Activated CD4-positive, alpha-beta T cell treated with anti-CD3 and anti-CD28 coated beads, Interleukin-10, Interleukin-2, amounts not matched to agents 100 ng/mL and 50 ng/mL, durations not matched to agents 16 hours and 8 hours (primary cell): ENCODE measurements at regions not wholly inside any gene's neighbourhood (a gene's known extent, or its start where the extent isn't known, plus 50 kb on each side); places are given as distances from the start of the nearest gene placed in this dataset.
"Not testable (repeated sequence)": the region's sequence is repeated elsewhere in the genome, so short reads cannot be mapped to it uniquely, and the experiment has no call there.

Experiments
- DNase-seq: peaks from one replicate; pipeline ENCODE4 v3.0.0-alpha.2; 2020

DNA sequence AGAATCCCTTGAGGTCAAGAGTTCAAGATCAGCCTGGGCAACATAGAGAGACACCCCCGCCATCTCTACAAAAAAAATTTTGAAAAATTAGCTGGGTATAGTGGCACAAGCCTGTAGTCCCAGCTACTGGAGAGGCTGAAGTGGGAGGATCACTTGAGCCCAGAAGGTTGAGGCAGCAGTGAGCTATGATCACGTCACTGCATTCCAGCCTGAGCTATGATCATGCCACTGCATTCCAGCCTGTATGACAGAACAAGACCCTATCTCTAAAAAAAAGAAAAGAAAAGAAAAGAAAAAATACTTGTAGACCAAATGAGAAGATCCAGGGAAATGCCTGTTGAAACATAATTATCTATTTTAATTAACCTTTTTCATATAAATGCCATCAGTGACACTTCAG, 93.8 kb upstream of the MDM1 start:
- DNase-seq: no peak

DNA sequence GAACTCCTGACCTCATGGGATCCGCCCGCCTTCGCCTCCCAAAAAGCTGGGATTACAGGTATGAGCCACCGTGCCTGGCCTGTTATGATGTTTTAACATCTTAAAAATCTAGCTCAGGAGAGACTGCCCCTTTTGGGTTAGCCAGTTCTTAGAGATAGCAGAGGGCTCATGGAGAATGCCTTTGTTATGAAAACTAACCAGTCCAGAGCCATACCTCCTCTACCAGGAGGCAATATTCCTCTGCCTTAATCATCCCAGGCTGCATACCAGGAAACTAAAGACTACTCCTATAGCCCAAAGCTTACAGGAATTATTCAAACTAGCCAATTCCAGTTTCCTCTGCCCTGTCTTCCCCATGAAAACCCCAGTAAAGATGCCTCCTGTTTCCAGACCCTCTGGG, 96.0 kb upstream of the MDM1 start:
- no peak for DNase-seq

DNA sequence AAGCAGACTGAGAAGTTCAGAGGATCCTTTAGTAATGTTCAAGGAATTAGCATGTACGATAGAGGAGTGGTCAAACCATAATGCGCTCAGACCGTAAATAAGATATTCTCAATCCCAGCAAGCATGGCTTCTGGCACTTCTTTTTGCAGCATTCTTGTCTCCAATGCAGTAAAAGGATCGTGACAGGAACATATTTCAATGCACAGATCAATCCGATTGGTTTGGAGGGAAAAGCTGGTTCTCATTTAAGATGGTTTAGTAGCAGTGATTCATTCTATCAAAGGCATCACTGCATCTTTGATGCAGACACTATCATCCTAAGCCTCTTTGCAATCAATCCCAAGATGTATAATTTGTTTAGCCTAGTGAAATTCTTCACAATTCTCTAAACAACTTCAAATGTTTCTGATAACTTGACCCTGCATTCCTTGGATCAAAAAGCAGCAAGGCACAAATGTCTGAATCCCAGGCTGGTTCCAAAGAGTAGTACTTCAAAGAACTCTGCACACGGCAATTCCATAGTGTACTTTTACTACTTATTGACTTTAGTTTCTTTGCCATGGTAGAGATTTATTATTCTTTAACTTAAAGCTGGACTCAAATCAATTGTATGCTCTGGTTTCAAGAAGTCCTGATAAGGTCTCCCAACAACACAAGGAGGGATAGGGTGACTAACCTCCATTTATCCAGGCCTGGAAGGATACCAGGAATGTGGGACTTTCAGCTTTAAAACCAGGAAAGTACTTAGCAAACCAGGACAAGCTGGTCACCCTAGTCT, 96.8 kb upstream of the MDM1 start:
- DNase-seq: no peak

DNA sequence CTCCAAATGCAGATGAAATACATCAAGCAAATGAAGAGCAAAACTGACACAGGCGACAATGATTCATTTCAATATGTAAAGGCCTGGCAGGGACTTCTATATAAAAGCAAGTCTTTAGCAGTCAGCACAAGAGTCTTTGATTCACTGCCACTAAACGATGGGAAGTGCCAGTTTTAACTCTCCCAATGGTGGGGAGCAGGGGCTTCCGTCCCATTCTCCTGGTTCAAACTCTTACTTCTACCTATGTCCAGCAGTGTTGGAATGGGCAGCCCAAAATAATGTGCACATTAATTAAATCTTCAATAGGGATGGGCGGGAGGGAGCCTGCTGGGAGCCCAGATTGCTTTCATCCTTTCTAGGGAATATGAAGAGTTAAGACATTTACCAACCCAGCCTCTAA, 97.5 kb upstream of the MDM1 start:
- no peak for DNase-seq

DNA sequence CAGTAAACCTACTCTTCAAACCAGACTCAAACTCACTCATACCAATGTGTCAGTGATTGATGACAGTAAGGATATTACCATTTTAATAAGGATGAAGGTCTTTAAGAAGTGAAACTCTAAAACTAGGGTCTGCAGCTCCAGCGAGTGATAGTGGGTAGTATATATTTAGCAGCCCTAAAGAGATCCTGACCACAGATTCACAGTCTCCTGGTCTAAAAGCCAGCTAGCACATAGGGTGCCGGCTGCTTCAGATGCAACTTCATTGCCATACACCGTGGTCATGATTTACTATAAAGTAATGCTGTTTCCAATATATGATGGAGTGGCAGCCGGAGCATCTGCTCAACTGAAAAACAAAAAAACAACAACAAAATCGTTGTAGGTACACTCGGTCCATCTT, 99.6 kb upstream of the MDM1 start:
- no peak for DNase-seq

DNA sequence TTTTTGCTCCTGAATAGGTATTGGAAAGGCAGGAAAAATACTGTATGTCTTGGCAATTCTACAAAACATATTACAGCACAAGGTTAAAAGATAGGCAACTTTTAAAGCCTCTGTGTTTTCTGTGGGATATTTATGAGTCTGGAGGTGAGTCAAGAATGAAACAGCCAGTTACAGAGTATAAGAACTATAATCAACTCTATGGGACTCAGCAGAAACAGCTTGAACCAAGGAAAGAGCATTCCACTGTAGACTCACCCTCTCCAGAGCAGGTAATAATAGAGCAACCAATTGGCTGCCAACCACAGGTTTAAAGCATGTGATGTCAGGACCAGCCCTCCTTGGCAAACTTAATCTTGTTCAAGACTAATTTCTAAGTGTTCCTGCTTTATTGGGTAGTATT, 100.5 kb upstream of the MDM1 start:
- no peak for DNase-seq

DNA sequence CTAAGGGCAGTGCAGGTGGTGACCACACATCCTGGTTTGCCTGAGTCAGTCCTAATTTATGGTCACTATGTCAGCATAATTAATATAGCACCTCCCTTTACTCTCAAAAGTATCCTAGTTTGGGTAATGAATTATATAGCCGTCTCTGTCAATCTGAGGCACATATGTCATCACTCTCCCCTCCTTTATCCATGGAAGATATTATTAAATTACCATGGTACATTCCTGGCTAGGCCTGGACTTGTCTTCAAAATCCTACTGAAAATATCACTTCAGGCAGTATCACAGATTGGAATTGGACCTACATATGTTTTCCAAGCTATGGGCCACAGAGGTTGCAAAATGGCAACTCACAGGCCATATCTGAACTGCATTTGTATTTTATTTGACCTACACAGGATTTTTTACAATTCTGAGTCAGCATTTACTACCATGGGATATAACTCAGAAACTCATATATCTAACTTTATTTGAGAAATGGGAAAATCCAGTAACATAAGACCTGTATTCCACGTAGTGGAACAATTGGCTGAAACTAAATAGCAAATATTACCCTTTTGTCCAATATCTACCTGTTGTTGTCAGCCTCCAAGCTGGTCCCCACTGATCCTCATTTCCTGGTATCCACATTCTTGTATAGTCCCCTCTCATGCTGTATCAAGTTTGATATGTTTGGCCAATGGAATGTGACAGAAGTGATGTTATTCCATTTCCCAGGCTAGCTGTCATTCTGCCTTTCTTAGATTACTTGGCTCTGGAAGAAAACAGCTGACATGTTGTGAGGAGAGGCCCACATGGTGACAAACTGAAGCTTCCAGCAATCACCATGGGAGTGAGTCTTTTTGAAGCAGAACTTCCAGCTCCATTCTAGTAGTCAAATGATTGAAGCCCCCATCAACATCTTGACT, 102.5 kb upstream of the MDM1 start:
- no peak for DNase-seq

DNA sequence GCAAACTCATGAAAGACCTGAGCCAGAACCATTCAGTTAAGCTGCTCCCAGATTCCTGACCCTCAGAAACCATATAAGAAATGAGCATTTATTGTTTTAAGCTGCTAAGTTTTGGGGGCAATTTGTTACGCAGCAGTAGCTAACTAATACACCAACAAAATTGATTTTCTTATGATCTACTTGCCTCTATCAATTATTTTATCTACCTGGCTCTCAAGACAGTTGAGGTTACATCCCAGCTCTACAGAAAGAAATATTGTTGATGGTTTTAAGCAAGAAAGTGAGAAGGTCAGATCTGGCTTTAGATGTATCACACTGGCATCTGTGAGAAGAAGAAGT, 103.1 kb upstream of the MDM1 start:
- DNase-seq: no peak

DNA sequence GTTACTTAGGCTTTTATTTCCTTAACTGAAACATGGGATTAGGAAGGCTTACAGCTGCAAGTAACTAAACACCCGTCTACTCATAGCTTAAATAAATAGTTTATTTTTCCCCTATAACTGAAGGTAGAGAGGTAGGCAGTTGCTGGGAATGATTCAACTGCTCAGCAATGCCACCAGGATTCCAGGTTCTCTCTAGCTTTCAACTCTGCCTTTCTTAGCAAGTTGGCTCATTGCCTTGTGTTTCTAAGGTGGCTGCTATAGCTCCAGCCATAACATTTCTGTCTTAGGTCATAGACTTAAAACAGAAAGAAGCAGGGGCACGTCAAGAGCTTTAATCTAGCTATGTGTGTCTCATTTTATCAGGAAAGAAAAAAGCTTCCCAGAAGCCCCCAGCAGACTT, 103.7 kb upstream of the MDM1 start:
- DNase-seq: no peak

DNA sequence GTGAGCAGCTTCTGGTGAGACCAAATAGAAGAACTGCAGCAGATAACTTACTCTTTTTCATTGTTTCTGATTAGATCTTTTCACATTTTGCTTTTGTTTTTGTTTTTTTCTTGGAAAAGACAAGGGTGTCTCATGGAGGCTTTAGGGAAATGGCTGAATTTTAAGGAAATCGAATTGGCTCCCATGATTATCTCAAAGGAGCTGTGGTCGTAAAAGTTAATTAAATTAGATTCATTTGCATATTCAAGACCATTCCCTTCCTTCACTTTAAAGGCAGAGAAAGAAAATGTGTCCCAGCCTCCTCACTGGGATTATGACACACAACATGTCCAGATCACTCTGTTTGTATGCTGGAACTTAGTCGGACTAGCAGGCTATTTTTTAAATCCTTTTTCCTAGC, 106.4 kb upstream of the MDM1 start:
- no peak for DNase-seq

DNA sequence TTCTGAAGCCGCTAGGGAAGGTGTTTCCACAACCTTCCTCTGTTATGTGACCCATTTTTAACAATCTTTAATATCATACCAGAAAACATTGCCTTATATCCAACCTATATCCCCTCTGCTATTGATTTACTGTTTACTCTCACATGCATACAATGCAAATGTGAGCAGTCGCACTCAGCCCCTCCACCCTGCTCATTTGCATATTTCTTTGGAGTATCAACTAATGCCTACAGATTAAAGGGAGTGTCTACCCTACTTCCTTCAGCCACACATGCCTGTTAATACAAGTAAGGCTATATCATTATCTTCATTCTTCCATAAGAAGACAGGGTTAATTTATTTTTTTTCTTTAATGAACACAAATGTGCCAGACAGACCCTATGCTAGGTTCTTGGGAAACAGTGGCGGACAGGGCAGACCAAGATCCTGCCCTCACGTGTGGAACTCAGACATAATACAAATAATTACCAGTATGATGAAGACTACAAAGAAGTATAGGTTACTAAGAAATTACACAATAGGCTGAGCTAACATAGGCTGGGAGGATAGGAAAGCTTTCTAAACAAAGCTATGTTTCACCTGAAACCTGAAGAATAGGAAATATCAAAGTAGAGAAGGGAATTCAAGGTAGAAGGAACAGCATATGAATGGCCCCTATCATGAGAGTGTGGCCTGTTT, 107.3 kb upstream of the MDM1 start:
- DNase-seq: no peak

DNA sequence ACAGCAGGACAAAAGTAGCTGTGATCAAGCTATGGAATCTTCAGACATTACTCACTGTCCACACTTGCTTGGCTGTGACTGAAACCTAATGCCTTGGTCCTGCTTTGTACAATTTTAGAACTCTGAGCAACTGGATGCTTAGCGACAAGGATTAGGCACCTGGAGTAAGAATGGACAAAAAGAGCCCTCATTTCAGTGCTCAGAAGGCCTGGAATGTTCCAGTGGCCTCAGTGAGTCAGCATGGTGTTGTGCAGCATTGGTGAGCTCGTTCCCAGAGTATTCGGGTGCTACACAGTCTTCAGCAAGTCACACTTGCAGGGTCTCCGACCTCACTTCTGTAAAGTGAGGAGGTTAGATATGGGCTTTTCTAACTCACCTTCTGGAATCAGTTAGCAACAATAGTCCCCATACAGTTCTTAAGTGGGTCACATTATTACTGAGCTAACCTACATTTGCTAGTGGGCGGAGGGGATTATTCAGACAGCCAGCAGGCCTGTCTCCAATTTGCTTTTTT, 108.0 kb upstream of the MDM1 start:
- no peak for DNase-seq

DNA sequence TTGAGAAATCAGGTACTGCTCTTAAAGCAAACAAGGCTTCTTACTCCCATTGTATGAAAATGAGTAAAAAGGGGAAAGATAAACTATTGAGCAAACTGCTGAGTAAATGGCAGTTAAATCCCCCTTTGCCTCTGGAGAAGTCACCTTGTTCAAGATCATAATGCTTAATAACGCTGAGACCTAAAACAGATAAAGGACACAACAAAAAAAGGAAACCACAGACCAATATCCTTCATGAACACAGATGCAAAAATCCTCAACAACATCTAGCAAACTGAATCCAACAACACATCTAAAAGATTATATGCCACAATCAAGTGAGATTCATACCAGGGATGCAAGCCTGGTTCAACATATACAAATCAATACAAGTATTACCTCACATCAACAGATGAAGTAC, 109.0 kb upstream of the MDM1 start:
- DNase-seq: no peak

DNA sequence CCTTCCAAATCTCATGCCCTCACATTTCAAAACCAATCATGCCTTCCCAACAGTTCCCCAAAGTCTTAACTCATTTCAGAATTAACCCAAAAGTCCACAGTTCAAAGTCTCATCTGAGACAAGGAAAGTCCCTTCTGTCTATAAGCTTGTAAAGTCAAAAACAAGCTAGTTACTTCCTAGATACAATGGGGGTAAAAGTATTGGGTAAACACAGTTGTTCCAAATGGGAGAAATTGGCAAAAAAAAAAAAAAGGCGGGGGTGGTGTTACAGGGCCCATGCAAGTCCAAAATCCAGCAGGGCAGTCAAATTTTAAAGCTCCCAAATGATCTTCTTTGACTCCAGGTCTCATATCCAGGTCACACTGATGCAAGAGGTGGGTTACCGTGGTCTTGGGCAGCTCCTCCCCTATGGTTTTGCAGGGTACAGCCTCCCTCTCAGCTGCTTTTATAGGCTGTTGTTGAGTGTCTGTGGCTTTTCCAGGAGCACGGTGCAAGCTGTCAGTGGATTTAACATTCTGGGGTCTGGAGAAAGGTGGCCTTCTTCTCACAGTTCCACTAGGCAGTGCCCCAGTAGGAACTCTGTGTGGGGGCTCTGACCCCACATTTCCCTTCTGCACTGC, 110.3 kb upstream of the MDM1 start:
- DNase-seq: not testable (repeated sequence)

DNA sequence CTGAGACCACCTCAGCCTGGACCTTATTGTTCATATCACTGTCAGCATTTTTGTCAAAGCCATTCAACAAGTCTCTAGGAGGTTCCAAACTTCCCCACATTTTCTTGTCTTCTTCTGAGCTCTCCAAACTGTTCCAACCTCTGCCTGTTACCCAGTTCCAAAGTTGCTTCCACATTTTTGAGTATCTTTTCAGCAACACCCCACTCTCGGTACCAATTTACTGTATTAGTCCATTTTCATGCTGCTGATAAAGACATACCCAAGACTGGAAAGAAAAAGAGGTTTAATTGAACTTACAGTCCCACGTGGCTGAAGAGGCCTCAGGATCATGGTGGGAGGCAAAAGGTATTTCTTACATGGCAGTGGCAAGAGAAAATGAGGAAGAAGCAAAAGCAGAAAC, 111.5 kb upstream of the MDM1 start:
- not testable (repeated sequence) for DNase-seq

DNA sequence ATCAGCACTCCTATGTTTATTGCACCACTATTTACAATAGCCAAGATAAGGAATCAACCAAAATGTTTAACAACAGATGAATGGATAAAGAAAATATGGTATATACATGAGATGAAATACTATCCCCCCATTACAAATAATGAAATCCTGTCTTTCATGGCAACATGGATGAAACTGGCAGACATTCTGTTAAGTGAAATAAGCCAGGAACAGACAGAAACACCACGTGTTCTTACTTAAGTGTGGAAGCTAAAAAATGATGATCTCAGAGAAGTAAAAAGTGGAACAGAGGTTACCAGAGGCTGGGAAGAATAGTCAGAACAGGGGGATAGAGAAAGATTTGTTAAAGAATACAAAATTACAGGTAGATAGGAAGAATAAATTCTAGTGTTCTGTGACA, 113.7 kb upstream of the MDM1 start:
- DNase-seq: no peak

DNA sequence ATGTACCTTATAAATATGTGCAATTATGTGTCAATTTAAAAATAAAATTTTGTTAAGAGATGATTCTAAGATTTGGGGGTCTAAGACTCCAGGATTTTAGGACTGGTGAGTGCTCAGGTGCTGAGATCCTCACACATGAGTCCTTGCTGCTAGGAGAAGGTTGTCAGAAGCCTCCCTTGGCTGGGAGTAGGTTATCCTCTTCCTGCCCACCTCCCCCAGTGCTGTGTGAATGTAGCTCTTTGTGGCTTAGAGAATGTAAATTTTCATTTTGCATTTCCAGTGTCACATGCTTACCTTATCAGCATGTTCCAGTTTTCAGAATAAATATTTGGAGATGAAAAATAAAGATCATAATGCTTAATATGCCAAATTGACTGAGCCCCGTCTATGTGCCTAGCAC, 114.2 kb upstream of the MDM1 start:
- no peak for DNase-seq

DNA sequence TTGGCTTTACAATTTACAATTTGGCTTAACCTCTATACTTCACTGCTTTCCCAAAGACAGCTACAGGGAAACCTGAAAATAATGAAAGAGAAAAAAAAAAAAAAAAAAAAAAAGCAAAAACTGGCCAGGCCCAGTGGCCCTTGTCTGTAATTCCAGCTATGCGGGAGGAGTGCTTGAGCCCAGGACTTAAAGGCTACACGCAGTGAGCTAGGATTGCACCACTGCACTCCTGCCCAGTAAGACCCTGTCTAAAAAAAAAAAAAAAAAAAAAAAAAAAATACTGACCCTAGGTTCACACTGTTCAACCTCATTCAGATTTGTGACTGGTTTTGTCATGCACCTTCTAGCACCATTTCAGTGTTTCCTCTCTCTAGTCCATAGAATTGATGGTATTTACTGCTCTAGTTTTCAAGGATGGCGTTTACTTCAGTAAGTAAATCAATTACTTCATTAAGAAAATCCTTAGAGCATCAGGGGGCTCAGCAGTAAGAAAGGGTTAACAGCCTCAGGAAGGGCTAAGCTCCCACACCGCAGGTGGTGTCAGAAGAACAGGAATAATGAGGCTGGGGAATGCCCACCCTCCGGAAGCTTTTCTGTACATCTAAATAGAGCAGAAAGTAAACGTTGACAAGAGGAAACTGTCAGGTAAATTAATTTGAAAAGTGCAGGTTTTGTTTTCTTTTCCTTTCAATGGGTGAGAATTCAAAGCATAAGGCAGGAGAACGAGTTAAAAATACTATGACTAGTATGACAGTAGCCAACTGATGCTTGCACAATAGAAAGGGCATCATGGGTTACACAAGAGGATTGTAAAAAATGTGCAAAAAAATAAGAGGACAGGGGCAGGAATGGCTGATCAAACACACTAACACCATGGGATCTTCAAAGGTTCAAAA, 115.0 kb upstream of the MDM1 start:
- DNase-seq: no peak

DNA sequence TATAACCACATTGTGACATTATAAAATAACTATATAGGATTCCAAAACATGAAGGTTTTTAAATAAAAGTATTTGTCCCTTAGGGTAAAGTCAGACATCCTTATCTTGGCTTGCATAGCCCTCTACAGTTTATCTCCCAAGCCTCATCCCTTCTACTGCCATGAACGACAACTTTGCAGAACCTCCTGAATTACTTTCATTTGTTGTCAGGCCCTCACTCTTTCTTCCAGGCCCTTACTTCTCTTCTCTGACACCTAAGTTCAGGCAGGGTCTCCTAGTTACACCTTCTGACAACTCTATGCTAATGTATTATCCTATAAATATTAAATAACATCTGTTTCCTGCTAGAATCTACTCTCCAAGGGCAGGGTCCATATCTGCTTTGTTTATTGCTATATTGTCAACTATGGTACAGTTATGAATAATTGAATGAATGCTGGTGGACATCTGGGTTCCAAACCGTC, 115.7 kb upstream of the MDM1 start:
- no peak for DNase-seq

DNA sequence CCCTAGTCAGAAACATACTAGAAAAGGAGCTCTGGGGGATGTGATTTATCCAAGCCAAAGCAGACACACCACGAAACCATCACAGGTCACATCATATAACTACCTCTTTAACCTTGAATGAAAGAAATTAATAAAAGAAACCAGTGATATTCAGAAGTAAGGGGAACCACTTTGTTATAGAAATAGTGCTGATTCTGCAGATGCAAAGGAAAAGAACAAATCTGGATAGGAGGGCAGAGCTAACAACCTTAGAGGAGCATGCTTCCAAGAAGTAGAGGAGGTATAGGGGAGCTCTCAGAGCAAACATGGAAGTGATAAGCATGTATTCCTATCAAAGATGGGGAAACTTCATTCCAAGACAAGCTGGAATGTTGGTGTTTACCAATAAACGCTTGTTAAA, 117.0 kb upstream of the MDM1 start:
- no peak for DNase-seq

DNA sequence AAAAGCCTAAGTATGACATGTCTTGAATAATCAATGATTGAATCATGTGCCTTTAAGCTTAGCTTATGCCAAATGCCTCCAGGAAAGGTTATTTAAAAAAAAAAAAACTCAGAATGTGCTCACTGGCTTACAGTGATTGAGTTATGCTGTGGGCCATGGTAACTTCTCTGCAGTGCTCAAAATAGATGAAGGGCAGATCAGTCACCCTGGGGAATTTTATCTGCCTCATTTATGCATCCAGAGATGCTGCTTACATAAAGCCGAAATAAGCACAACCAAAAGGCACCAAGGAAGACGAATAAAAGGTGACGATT, 118.7 kb upstream of the MDM1 start:
- DNase-seq: no peak
